HAP-1 (cell line): ENCODE measurements at regions not wholly inside any gene's neighbourhood (a gene's known extent, or its start where the extent isn't known, plus 50 kb on each side); places are given as distances from the start of the nearest gene placed in this dataset.
"Not testable (repeated sequence)": the region's sequence is repeated elsewhere in the genome, so short reads cannot be mapped to it uniquely, and the experiment has no call there.

Source experiments
- DNase-seq, 2 experiments: peaks; one replicate each; pipeline ENCODE4 v3.0.0-alpha.2; 2016 to 2020; ENCODE audit warnings: low spot score in 2 of 2
- H3K27me3 ChIP-seq: fragments of 250-450 bp; sonication (Bioruptor Pico); 2 replicates; pipeline ENCODE4 v1.5.1; 2020; ENCODE audit warnings: low read depth, mild to moderate bottlenecking, moderate library complexity
- H3K36me3 ChIP-seq: fragments of 250-450 bp; sonication (Bioruptor Pico); replicated peaks from 2 replicates; pipeline ENCODE4 v1.5.1; 2020; ENCODE audit warnings: mild to moderate bottlenecking
- H3K4me1 ChIP-seq: fragments of 250-450 bp; sonication (Bioruptor Pico); 2 replicates; pipeline ENCODE4 v1.5.1; 2020; ENCODE audit warnings: mild to moderate bottlenecking
- H3K4me3 ChIP-seq: fragments of 250-450 bp; sonication (Bioruptor Pico); 2 replicates; pipeline ENCODE4 v1.5.1; 2020; ENCODE audit warnings: mild to moderate bottlenecking, moderate library complexity
- H3K9me3 ChIP-seq: fragments of 250-450 bp; sonication (Bioruptor Pico); 2 replicates; pipeline ENCODE4 v1.5.1; 2020; ENCODE audit warnings: mild to moderate bottlenecking, moderate library complexity
- in situ Hi-C: fragments of 300-500 bp; cut with MboI; formaldehyde crosslinking; loops from 3 replicates; pipeline ENCODE4 v1.14.3; 2020; ENCODE audit warnings: low sequenced_read_pairs, inconsistent platforms, mixed read lengths

- Histone ChIP-seq H3K9me3 (no peaks in the 10 kb centered on the region), H3K4me3 (no peak overlapping the region), H3K36me3 (no peaks in the 10 kb centered on the region), H3K4me1 (no peaks in the 10 kb centered on the region), H3K27me3 (no peaks in the 10 kb centered on the region)
- in situ Hi-C loops: no loop called here
- DNase-seq: no peak
These were observed 108.2 kb upstream of the SPATA31D4 start for GRCh38 chr9:81819859-81820546.

- in situ Hi-C loops: no loop called here
- Histone ChIP-seq H3K36me3 (no peaks in the 10 kb centered on the region), H3K4me1 (no peaks in the 10 kb centered on the region), H3K27me3 (no peaks in the 10 kb centered on the region), H3K4me3 (no peak overlapping the region), H3K9me3 (no peaks in the 10 kb centered on the region)
- no peak for DNase-seq
These were observed 105.8 kb upstream of the SPATA31D4 start for GRCh38 chr9:81822301-81822865.

- in situ Hi-C loops: no loop called here
- DNase-seq: peak; percentile 13 to 27
- Histone ChIP-seq H3K27me3 (no peaks in the 10 kb centered on the region), H3K4me1 (no peaks in the 10 kb centered on the region), H3K36me3 (no peaks in the 10 kb centered on the region), H3K4me3 (no peak overlapping the region), H3K9me3 (no peaks in the 10 kb centered on the region)
These were observed 105.3 kb upstream of the SPATA31D4 start for GRCh38 chr9:81822967-81823366.

GRCh38 chr9:81823672-81824554, 104.3 kb upstream of the SPATA31D4 start:
- H3K36me3 ChIP-seq: no peaks in the 10 kb centered on the region
- no peaks in the 10 kb centered on the region for H3K27me3 ChIP-seq
- no peaks in the 10 kb centered on the region for H3K9me3 ChIP-seq
- H3K4me3 ChIP-seq: no peak overlapping the region
- no peak for DNase-seq
- no peaks in the 10 kb centered on the region for H3K4me1 ChIP-seq
- in situ Hi-C loops: no loop called here

GRCh38 chr9:81824802-81825730, 103.2 kb upstream of the SPATA31D4 start:
- in situ Hi-C loops: no loop called here
- no peak overlapping the region for H3K4me3 ChIP-seq
- no peaks in the 10 kb centered on the region for H3K27me3 ChIP-seq
- DNase-seq: no peak
- no peaks in the 10 kb centered on the region for H3K36me3 ChIP-seq
- H3K9me3 ChIP-seq: no peaks in the 10 kb centered on the region
- no peaks in the 10 kb centered on the region for H3K4me1 ChIP-seq

GRCh38 chr9:81825846-81826516, 102.2 kb upstream of the SPATA31D4 start:
- H3K36me3 ChIP-seq: no peaks in the 10 kb centered on the region
- in situ Hi-C loops: no loop called here
- H3K9me3 ChIP-seq: no peaks in the 10 kb centered on the region
- no peak for DNase-seq
- H3K4me1 ChIP-seq: no peaks in the 10 kb centered on the region
- no peaks in the 10 kb centered on the region for H3K27me3 ChIP-seq
- H3K4me3 ChIP-seq: no peak overlapping the region

GRCh38 chr9:81826517-81826906, 101.7 kb upstream of the SPATA31D4 start:
- Histone ChIP-seq H3K4me3 (no peak overlapping the region), H3K27me3 (no peaks in the 10 kb centered on the region), H3K4me1 (no peaks in the 10 kb centered on the region), H3K36me3 (no peaks in the 10 kb centered on the region), H3K9me3 (no peaks in the 10 kb centered on the region)
- DNase-seq: no peak
- in situ Hi-C loops: no loop called here

GRCh38 chr9:81827616-81828296, 100.5 kb upstream of the SPATA31D4 start:
- in situ Hi-C loops: no loop called here
- no peaks in the 10 kb centered on the region for H3K36me3 ChIP-seq
- H3K4me1 ChIP-seq: no peaks in the 10 kb centered on the region
- H3K9me3 ChIP-seq: no peaks in the 10 kb centered on the region
- H3K27me3 ChIP-seq: no peaks in the 10 kb centered on the region
- no peak for DNase-seq
- H3K4me3 ChIP-seq: no peak overlapping the region

GRCh38 chr9:81829195-81829882, 98.9 kb upstream of the SPATA31D4 start:
- Histone ChIP-seq H3K9me3 (no peaks in the 10 kb centered on the region), H3K36me3 (no peaks in the 10 kb centered on the region), H3K4me3 (no peak overlapping the region), H3K27me3 (no peaks in the 10 kb centered on the region), H3K4me1 (no peaks in the 10 kb centered on the region)
- in situ Hi-C loops: no loop called here
- DNase-seq: no peak

GRCh38 chr9:81830431-81830830, 97.8 kb upstream of the SPATA31D4 start:
- H3K9me3 ChIP-seq, H3K4me3 ChIP-seq, H3K36me3 ChIP-seq, in situ Hi-C loops, H3K27me3 ChIP-seq, H3K4me1 ChIP-seq, DNase-seq: not testable (repeated sequence)

GRCh38 chr9:81832571-81833285, 95.5 kb upstream of the SPATA31D4 start:
- Histone ChIP-seq H3K9me3 (no peaks in the 10 kb centered on the region), H3K27me3 (no peaks in the 10 kb centered on the region), H3K4me3 (no peak overlapping the region), H3K4me1 (no peaks in the 10 kb centered on the region), H3K36me3 (no peaks in the 10 kb centered on the region)
- DNase-seq: no peak
- in situ Hi-C loops: no loop called here
